ENCODE measurements at regions not wholly inside any gene's neighbourhood (a gene's known extent, or its start where the extent isn't known, plus 50 kb on each side); places are given as distances from the start of the nearest gene placed in this dataset.

DNA sequence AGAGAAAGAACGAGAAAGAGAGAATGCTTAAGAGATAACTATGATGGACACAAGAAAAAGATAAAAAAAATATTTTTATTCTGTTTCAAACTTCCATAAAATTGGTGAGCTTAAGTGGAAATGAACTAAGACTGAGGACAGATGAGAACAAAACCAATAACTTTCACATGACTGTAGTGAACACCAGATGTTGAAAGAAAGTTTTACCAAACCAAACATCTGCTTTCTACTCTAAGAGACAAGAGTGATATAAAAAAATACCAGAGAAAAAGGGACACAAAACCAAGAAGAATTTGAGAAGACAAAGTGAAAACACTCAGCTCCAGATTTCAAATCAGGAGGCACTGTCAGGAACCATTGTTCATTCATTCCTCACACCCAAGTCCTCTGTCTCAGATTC is 147.9 kb downstream of the IMPG2 start:
- POLR2A ChIA-PET = no interaction called here
- CTCF ChIA-PET = no interaction called here
- Histone ChIP-seq H3K4me1 (ENCODE audit: control extremely low read depth in 1 of 4, control insufficient read depth in 4 of 4, insufficient read depth in 4 of 4, low read length in 3 of 4) (no peaks in the 10 kb centered on the region), H3K36me3 (ENCODE audit: control insufficient read depth in 4 of 4, insufficient read depth in 4 of 4, low read length in 3 of 4) (no peaks in the 10 kb centered on the region), H3K27ac (ENCODE audit: insufficient read depth in 1 of 2, low read depth in 1 of 2, low read length in 2 of 2, poor library complexity in 1 of 2, severe bottlenecking in 2 of 2) (no peak overlapping the region), H3K4me3 (ENCODE audit: control insufficient read depth in 1 of 7, extremely low read depth in 1 of 7, insufficient read depth in 4 of 7, low read depth in 2 of 7, low read length in 6 of 7) (no peak overlapping the region), H3K27me3 (replicated peaks in 2 of 5; ENCODE audit: control insufficient read depth in 4 of 5, insufficient read depth in 5 of 5, low read length in 4 of 5) (no peaks in the 10 kb centered on the region), H3K9me3 (ENCODE audit: control extremely low read depth in 1 of 5, control insufficient read depth in 4 of 5, insufficient read depth in 2 of 5, low read depth in 1 of 5, low read length in 4 of 5) (no peaks in the 10 kb centered on the region)
- no peak for DNase-seq
- no CpG with 5 or more reads among the region's 1 CpG for WGBS (ENCODE audit: insufficient coverage)

DNA sequence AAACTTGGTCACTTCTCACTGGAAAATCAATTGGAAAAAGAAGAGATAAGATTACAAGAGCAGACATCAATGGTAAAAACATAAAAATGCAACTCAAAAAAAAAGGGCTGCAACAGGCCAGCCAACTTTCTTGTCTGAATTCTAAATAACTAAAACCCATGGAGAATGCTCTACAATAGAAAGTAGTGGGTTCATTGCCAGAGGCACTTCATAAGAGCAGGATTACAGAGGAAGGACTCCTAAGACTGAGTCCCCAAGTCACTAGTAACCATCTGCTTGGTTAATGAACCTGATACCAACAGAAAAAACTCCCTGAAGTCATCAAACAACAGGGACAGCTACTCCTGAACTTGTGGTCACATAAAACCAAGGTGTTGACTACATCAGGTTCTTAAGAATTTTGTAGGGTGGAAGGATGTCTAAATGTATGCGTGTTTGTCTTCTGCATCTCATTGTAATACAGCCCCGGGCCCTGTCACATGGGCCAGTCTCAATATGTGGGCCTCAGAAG is 148.6 kb downstream of the IMPG2 start:
- POLR2A ChIA-PET = no interaction called here
- CTCF ChIA-PET = no interaction called here
- Histone ChIP-seq H3K27me3 (replicated peaks in 2 of 5; ENCODE audit: control insufficient read depth in 4 of 5, insufficient read depth in 5 of 5, low read length in 4 of 5) (no peaks in the 10 kb centered on the region), H3K36me3 (ENCODE audit: control insufficient read depth in 4 of 4, insufficient read depth in 4 of 4, low read length in 3 of 4) (no peaks in the 10 kb centered on the region), H3K4me3 (ENCODE audit: control insufficient read depth in 1 of 7, extremely low read depth in 1 of 7, insufficient read depth in 4 of 7, low read depth in 2 of 7, low read length in 6 of 7) (no peak overlapping the region), H3K9me3 (ENCODE audit: control extremely low read depth in 1 of 5, control insufficient read depth in 4 of 5, insufficient read depth in 2 of 5, low read depth in 1 of 5, low read length in 4 of 5) (no peaks in the 10 kb centered on the region), H3K27ac (ENCODE audit: insufficient read depth in 1 of 2, low read depth in 1 of 2, low read length in 2 of 2, poor library complexity in 1 of 2, severe bottlenecking in 2 of 2) (no peak overlapping the region), H3K4me1 (ENCODE audit: control extremely low read depth in 1 of 4, control insufficient read depth in 4 of 4, insufficient read depth in 4 of 4, low read length in 3 of 4) (no peaks in the 10 kb centered on the region)
- WGBS (ENCODE audit: insufficient coverage) = no CpG with 5 or more reads among the region's 2 CpGs
- no peak for DNase-seq

DNA sequence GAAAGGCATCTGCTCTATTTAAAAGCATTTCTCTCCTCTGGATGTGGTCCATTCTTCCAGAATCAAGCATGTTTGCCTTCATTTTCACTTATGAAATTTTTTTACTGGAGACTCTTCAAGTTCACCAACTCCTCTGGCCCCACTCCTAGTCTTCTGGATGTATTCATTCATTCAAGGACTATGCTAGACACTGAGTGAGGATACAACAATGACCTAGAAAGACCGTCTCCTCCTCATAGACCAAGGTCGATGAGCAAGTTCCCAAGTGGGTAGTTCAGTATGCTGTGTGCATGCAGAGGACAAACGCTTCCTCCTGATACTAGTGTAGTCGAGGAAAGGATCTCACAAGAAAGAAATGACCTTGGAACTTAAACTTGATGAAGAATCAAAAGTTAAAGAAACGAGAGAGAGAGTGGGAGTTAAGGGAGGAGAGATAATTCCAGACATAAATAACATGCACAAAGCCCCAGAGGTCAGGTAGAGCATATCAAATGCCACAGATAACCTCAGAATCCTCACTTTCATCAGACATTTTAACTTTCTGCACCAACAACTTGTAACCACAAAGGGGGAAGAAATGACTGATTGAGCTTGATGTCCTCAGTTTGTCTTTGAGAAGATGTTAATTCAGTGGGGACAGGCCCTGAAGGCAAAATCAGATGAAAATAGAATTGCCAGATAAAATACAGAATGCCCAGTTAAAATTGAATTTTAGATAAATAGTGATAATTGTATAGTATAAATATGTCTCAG is 149.4 kb downstream of the IMPG2 start:
- POLR2A ChIA-PET = no interaction called here
- 83% methylated on average over 4 of the region's 5 CpGs for WGBS (ENCODE audit: insufficient coverage)
- no peaks in the 10 kb centered on the region for H3K27me3 ChIP-seq (replicated peaks in 2 of 5; ENCODE audit: control insufficient read depth in 4 of 5, insufficient read depth in 5 of 5, low read length in 4 of 5)
- H3K27ac ChIP-seq (ENCODE audit: insufficient read depth in 1 of 2, low read depth in 1 of 2, low read length in 2 of 2, poor library complexity in 1 of 2, severe bottlenecking in 2 of 2) = no peak overlapping the region
- H3K36me3 ChIP-seq (ENCODE audit: control insufficient read depth in 4 of 4, insufficient read depth in 4 of 4, low read length in 3 of 4) = no peaks in the 10 kb centered on the region
- H3K9me3 ChIP-seq (ENCODE audit: control extremely low read depth in 1 of 5, control insufficient read depth in 4 of 5, insufficient read depth in 2 of 5, low read depth in 1 of 5, low read length in 4 of 5) = no peaks in the 10 kb centered on the region
- no peak overlapping the region for H3K4me3 ChIP-seq (ENCODE audit: control insufficient read depth in 1 of 7, extremely low read depth in 1 of 7, insufficient read depth in 4 of 7, low read depth in 2 of 7, low read length in 6 of 7)
- no peak for DNase-seq
- CTCF ChIA-PET = no interaction called here
- H3K4me1 ChIP-seq (ENCODE audit: control extremely low read depth in 1 of 4, control insufficient read depth in 4 of 4, insufficient read depth in 4 of 4, low read length in 3 of 4) = no peaks in the 10 kb centered on the region

DNA sequence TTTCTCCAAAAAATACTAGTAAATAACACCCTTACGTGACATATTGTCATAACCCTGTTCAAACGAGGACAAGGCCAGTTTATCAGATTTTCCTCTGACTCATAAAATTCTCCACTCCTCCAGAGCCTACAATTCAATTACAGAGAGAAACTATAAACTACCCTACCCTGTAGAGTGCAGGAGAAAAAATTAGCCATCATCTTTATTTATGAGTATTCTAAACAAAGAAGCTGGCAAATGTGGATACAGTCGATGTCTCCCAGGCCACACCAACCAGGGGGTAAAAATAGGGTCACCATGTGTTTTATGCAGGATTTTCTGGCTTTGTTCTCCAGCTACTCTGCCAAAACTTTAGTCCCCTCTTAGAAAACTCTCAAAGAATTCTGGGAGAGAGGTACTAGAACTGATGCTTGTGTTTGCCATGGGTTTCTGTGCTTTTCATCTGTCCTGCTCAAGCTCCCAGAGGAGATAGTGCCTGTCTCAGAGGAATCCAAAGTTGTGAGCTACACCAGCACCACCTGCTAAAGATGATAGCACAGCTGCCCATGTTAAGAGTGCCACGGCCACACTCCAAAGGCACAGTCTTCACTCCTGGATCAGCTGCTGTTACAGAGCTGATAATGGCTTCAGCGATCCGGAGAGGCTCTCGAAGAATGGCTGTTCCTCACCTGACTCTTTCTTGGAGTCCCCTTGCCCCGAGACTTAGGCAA is 150.2 kb downstream of the IMPG2 start:
- Histone ChIP-seq H3K4me1 (ENCODE audit: control extremely low read depth in 1 of 4, control insufficient read depth in 4 of 4, insufficient read depth in 4 of 4, low read length in 3 of 4) (no peaks in the 10 kb centered on the region), H3K4me3 (ENCODE audit: control insufficient read depth in 1 of 7, extremely low read depth in 1 of 7, insufficient read depth in 4 of 7, low read depth in 2 of 7, low read length in 6 of 7) (no peak overlapping the region), H3K36me3 (ENCODE audit: control insufficient read depth in 4 of 4, insufficient read depth in 4 of 4, low read length in 3 of 4) (no peaks in the 10 kb centered on the region), H3K27me3 (replicated peaks in 2 of 5; ENCODE audit: control insufficient read depth in 4 of 5, insufficient read depth in 5 of 5, low read length in 4 of 5) (no peaks in the 10 kb centered on the region), H3K27ac (ENCODE audit: insufficient read depth in 1 of 2, low read depth in 1 of 2, low read length in 2 of 2, poor library complexity in 1 of 2, severe bottlenecking in 2 of 2) (no peak overlapping the region), H3K9me3 (ENCODE audit: control extremely low read depth in 1 of 5, control insufficient read depth in 4 of 5, insufficient read depth in 2 of 5, low read depth in 1 of 5, low read length in 4 of 5) (no peaks in the 10 kb centered on the region)
- POLR2A ChIA-PET = no interaction called here
- DNase-seq = no peak
- CTCF ChIA-PET = no interaction called here
- 90% methylated on average over 7 of the region's 8 CpGs for WGBS (ENCODE audit: insufficient coverage)

DNA sequence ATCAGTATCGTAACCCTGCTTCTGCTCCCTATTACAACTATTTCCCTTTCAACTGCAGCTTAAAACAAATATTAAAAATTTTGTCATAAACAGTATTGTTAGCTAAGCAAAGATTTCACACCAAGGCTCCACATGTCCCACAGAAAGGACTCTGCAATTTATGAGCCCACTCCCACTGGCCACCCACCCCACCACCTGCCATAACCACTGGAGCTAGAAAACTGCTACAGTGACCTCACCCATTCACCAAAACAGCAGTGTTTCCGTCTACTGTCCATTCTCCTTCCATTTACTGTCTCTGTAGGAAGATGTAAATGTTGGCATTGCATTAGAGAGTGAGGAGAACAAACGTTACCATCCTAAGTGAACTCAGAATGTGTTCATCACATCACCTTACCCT is 150.9 kb downstream of the IMPG2 start:
- H3K9me3 ChIP-seq (ENCODE audit: control extremely low read depth in 1 of 5, control insufficient read depth in 4 of 5, insufficient read depth in 2 of 5, low read depth in 1 of 5, low read length in 4 of 5) = no peaks in the 10 kb centered on the region
- no CpG with 5 or more reads among the region's 3 CpGs for WGBS (ENCODE audit: insufficient coverage)
- H3K4me1 ChIP-seq (ENCODE audit: control extremely low read depth in 1 of 4, control insufficient read depth in 4 of 4, insufficient read depth in 4 of 4, low read length in 3 of 4) = no peaks in the 10 kb centered on the region
- no peaks in the 10 kb centered on the region for H3K36me3 ChIP-seq (ENCODE audit: control insufficient read depth in 4 of 4, insufficient read depth in 4 of 4, low read length in 3 of 4)
- POLR2A ChIA-PET = no interaction called here
- no peak overlapping the region for H3K27ac ChIP-seq (ENCODE audit: insufficient read depth in 1 of 2, low read depth in 1 of 2, low read length in 2 of 2, poor library complexity in 1 of 2, severe bottlenecking in 2 of 2)
- H3K27me3 ChIP-seq (replicated peaks in 2 of 5; ENCODE audit: control insufficient read depth in 4 of 5, insufficient read depth in 5 of 5, low read length in 4 of 5) = no peaks in the 10 kb centered on the region
- H3K4me3 ChIP-seq (ENCODE audit: control insufficient read depth in 1 of 7, extremely low read depth in 1 of 7, insufficient read depth in 4 of 7, low read depth in 2 of 7, low read length in 6 of 7) = no peak overlapping the region
- CTCF ChIA-PET = no interaction called here
- no peak for DNase-seq

DNA sequence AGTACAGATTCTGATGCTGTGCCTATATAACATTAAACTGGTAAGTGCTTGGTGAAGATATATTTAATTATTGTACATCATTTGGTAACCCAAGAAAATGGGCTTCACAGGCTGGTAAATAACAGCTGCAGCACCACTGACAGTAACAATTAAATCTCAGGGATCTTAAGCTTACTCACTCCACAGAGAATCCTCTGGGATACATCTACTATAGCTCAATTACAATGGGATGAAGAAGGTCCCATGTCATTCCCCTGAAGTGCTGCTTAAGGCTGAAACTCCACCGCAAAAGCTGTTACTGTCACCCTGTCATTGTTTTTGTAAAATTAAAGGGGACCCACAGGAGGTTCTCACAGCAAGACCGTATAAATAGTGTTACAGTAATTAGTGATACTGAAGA is 153.0 kb downstream of the IMPG2 start:
- H3K27me3 ChIP-seq (replicated peaks in 2 of 5; ENCODE audit: control insufficient read depth in 4 of 5, insufficient read depth in 5 of 5, low read length in 4 of 5) = no peaks in the 10 kb centered on the region
- no peak overlapping the region for H3K27ac ChIP-seq (ENCODE audit: insufficient read depth in 1 of 2, low read depth in 1 of 2, low read length in 2 of 2, poor library complexity in 1 of 2, severe bottlenecking in 2 of 2)
- no peaks in the 10 kb centered on the region for H3K4me1 ChIP-seq (ENCODE audit: control extremely low read depth in 1 of 4, control insufficient read depth in 4 of 4, insufficient read depth in 4 of 4, low read length in 3 of 4)
- ChIA-PET POLR2A (interaction anchor here (0.6 kb wide), 1 partner anchor 330 kb away, joined by 3 read pairs; no protein-coding TSS in a partner anchor), CTCF (no interaction called here)
- WGBS (ENCODE audit: insufficient coverage) = 100% methylated on average over 1 of the region's 2 CpGs
- no peak for DNase-seq
- H3K9me3 ChIP-seq (ENCODE audit: control extremely low read depth in 1 of 5, control insufficient read depth in 4 of 5, insufficient read depth in 2 of 5, low read depth in 1 of 5, low read length in 4 of 5) = no peaks in the 10 kb centered on the region
- H3K4me3 ChIP-seq (ENCODE audit: control insufficient read depth in 1 of 7, extremely low read depth in 1 of 7, insufficient read depth in 4 of 7, low read depth in 2 of 7, low read length in 6 of 7) = no peak overlapping the region
- H3K36me3 ChIP-seq (ENCODE audit: control insufficient read depth in 4 of 4, insufficient read depth in 4 of 4, low read length in 3 of 4) = no peaks in the 10 kb centered on the region

DNA sequence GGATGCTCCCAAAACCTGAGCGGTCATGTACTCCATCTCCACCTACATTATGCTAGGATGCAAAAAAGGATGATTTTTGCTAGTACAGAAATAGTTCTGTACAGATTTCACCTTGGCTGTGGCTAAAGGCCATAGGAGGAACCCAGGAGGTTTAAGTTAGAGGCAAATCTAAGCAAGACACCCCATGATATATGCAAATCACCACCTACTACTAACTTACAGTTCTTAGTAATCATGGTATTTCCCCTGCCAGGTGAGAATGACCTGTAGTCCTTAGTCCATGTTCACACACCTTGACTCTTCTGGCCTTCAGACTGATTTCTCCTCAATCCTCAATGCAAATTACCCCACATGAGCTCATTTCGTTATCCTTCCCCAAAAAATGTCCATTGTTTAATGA is 154.2 kb downstream of the IMPG2 start:
- no CpG with 5 or more reads among the region's 2 CpGs for WGBS (ENCODE audit: insufficient coverage)
- no peaks in the 10 kb centered on the region for H3K36me3 ChIP-seq (ENCODE audit: control insufficient read depth in 4 of 4, insufficient read depth in 4 of 4, low read length in 3 of 4)
- no peak for DNase-seq
- H3K4me3 ChIP-seq (ENCODE audit: control insufficient read depth in 1 of 7, extremely low read depth in 1 of 7, insufficient read depth in 4 of 7, low read depth in 2 of 7, low read length in 6 of 7) = no peak overlapping the region
- no peak overlapping the region for H3K27ac ChIP-seq (ENCODE audit: insufficient read depth in 1 of 2, low read depth in 1 of 2, low read length in 2 of 2, poor library complexity in 1 of 2, severe bottlenecking in 2 of 2)
- ChIA-PET POLR2A (no interaction called here), CTCF (no interaction called here)
- no peaks in the 10 kb centered on the region for H3K9me3 ChIP-seq (ENCODE audit: control extremely low read depth in 1 of 5, control insufficient read depth in 4 of 5, insufficient read depth in 2 of 5, low read depth in 1 of 5, low read length in 4 of 5)
- H3K4me1 ChIP-seq (ENCODE audit: control extremely low read depth in 1 of 4, control insufficient read depth in 4 of 4, insufficient read depth in 4 of 4, low read length in 3 of 4) = no peaks in the 10 kb centered on the region
- no peaks in the 10 kb centered on the region for H3K27me3 ChIP-seq (replicated peaks in 2 of 5; ENCODE audit: control insufficient read depth in 4 of 5, insufficient read depth in 5 of 5, low read length in 4 of 5)
